ENCODE measurements at regions not wholly inside any gene's neighbourhood (a gene's known extent, or its start where the extent isn't known, plus 50 kb on each side); places are given as distances from the start of the nearest gene placed in this dataset.

DNA sequence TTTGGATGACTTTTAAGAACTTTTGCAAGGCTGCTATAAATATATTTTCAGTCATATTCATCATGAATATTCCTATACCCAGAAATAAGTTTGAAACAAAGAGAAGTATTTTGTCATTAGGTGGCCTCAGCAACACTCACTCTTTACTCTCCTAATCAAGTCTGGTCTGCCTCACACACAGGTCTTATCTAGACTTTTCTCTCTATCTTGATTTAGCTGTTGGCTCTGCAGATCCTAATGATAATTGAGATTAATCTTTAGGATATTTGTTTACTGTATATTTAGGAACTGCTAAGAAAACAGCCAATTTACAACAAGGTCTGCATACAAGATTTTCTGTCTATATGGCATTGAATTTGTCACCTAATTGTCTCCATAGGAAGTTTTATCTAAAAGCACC lies 297.6 kb downstream of the PTEN start:
- intact Hi-C loops (cut with micrococcal nuclease; ENCODE audit: unreplicated experiment), result no loop called here
- H3K27ac ChIP-seq (ENCODE audit: low read length), result no peak overlapping the region
- no peaks in the 10 kb centered on the region for H3K36me3 ChIP-seq (ENCODE audit: control insufficient read depth, insufficient read depth, low read length)
- H3K27me3 ChIP-seq (ENCODE audit: control insufficient read depth, insufficient read depth, low read length), result no peaks in the 10 kb centered on the region
- TF ChIP-seq, protein P1, sequence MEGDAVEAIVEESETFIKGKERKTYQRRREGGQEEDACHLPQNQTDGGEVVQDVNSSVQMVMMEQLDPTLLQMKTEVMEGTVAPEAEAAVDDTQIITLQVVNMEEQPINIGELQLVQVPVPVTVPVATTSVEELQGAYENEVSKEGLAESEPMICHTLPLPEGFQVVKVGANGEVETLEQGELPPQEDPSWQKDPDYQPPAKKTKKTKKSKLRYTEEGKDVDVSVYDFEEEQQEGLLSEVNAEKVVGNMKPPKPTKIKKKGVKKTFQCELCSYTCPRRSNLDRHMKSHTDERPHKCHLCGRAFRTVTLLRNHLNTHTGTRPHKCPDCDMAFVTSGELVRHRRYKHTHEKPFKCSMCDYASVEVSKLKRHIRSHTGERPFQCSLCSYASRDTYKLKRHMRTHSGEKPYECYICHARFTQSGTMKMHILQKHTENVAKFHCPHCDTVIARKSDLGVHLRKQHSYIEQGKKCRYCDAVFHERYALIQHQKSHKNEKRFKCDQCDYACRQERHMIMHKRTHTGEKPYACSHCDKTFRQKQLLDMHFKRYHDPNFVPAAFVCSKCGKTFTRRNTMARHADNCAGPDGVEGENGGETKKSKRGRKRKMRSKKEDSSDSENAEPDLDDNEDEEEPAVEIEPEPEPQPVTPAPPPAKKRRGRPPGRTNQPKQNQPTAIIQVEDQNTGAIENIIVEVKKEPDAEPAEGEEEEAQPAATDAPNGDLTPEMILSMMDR (IDR thresholded peaks at IDR 0.05), result no peak
- TF ChIP-seq SIN3A (IDR thresholded peaks at IDR 0.05; ENCODE audit: borderline replicate concordance, insufficient read depth, low read depth, low read length) (no peak), TCF7L2 (IDR thresholded peaks at IDR 0.05; ENCODE audit: low read depth, low read length) (no peak), POLR2AphosphoS5 (IDR thresholded peaks at IDR 0.05; ENCODE audit: low read depth, low read length) (no peak)
- TF ChIP-seq, protein P2, sequence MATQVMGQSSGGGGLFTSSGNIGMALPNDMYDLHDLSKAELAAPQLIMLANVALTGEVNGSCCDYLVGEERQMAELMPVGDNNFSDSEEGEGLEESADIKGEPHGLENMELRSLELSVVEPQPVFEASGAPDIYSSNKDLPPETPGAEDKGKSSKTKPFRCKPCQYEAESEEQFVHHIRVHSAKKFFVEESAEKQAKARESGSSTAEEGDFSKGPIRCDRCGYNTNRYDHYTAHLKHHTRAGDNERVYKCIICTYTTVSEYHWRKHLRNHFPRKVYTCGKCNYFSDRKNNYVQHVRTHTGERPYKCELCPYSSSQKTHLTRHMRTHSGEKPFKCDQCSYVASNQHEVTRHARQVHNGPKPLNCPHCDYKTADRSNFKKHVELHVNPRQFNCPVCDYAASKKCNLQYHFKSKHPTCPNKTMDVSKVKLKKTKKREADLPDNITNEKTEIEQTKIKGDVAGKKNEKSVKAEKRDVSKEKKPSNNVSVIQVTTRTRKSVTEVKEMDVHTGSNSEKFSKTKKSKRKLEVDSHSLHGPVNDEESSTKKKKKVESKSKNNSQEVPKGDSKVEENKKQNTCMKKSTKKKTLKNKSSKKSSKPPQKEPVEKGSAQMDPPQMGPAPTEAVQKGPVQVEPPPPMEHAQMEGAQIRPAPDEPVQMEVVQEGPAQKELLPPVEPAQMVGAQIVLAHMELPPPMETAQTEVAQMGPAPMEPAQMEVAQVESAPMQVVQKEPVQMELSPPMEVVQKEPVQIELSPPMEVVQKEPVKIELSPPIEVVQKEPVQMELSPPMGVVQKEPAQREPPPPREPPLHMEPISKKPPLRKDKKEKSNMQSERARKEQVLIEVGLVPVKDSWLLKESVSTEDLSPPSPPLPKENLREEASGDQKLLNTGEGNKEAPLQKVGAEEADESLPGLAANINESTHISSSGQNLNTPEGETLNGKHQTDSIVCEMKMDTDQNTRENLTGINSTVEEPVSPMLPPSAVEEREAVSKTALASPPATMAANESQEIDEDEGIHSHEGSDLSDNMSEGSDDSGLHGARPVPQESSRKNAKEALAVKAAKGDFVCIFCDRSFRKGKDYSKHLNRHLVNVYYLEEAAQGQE (IDR thresholded peaks at IDR 0.05; ENCODE audit: insufficient read depth in 1 of 2, low read depth in 2 of 2, low read length in 1 of 2), result no peak
- H3K9me3 ChIP-seq (ENCODE audit: control insufficient read depth, insufficient read depth, low read depth, low read length), result no peaks in the 10 kb centered on the region
- H3K4me1 ChIP-seq (ENCODE audit: control insufficient read depth, insufficient read depth, low read length), result no peaks in the 10 kb centered on the region
- in situ Hi-C loops (cut with HindIII; ENCODE audit: low pct_unique_long_range_greater_than_20kb, low sequenced_read_pairs), result no loop called here
- ATAC-seq, result no peak
- POLR2A ChIA-PET, result no interaction called here
- no peak for DNase-seq (ENCODE audit: low read depth, low spot score)
- BruUV-seq (replicated peaks), result no TSS peak
- CTCF ChIA-PET, result no interaction called here
- H3K4me3 ChIP-seq (ENCODE audit: low read depth in 2 of 2, low read length in 2 of 2), result no peak overlapping the region

DNA sequence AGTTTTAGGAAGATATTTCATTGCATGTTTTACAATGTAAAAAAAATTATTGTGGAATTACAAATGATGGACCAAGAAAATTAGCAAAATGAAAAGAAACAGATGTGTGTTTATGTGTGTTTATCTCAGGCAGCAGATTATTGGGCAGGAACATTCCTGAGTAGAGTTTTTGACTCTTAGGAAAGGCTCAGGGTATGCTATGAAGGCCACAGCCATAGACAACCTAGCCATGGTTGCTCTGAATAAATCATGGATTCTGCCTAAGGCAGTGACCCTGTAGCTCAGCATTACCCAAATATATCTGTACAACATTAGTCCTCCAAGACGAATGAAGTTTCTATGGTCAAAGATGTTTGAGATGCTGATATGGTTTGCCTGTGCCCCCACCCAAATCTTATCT lies 298.3 kb downstream of the PTEN start:
- in situ Hi-C loops (cut with HindIII; ENCODE audit: low pct_unique_long_range_greater_than_20kb, low sequenced_read_pairs) (no loop called here), intact Hi-C loops (cut with micrococcal nuclease; ENCODE audit: unreplicated experiment) (no loop called here)
- H3K27ac ChIP-seq (ENCODE audit: low read length), result no peak overlapping the region

More for the DNA sequence above, 298.3 kb downstream of the PTEN start:
- ChIA-PET CTCF (no interaction called here), POLR2A (no interaction called here)
- H3K36me3 ChIP-seq (ENCODE audit: control insufficient read depth, insufficient read depth, low read length), result no peaks in the 10 kb centered on the region
- no peaks in the 10 kb centered on the region for H3K27me3 ChIP-seq (ENCODE audit: control insufficient read depth, insufficient read depth, low read length)
- no peaks in the 10 kb centered on the region for H3K4me1 ChIP-seq (ENCODE audit: control insufficient read depth, insufficient read depth, low read length)
- DNase-seq (ENCODE audit: low read depth, low spot score), result no peak
- no peaks in the 10 kb centered on the region for H3K9me3 ChIP-seq (ENCODE audit: control insufficient read depth, insufficient read depth, low read depth, low read length)
- H3K4me3 ChIP-seq (ENCODE audit: low read depth in 2 of 2, low read length in 2 of 2), result no peak overlapping the region
- no TSS peak for BruUV-seq (replicated peaks)
- ATAC-seq, result no peak
- no peak for TF ChIP-seq SIN3A (IDR thresholded peaks at IDR 0.05; ENCODE audit: borderline replicate concordance, insufficient read depth, low read depth, low read length)
- TF ChIP-seq TCF7L2 (IDR thresholded peaks at IDR 0.05; ENCODE audit: low read depth, low read length), result no peak
- TF ChIP-seq, protein P1 (IDR thresholded peaks at IDR 0.05), result no peak
- TF ChIP-seq, protein P2 (IDR thresholded peaks at IDR 0.05; ENCODE audit: insufficient read depth in 1 of 2, low read depth in 2 of 2, low read length in 1 of 2), result no peak
- TF ChIP-seq POLR2AphosphoS5 (IDR thresholded peaks at IDR 0.05; ENCODE audit: low read depth, low read length), result no peak

Data from Panc1 (cell line).